ENCODE measurements at regions not wholly inside any gene's neighbourhood (a gene's known extent, or its start where the extent isn't known, plus 50 kb on each side); places are given as distances from the start of the nearest gene placed in this dataset.

GRCh38 chr14:49487238-49487637 is 98.9 kb downstream of the RPS29 start:
- TF ChIP-seq POLR2AphosphoS5 (IDR thresholded peaks at IDR 0.05; ENCODE audit: low read depth, low read length), result no peak
- TF ChIP-seq RFX5 (IDR thresholded peaks at IDR 0.05; ENCODE audit: low read length), result no peak
- no peak for TF ChIP-seq CTCF (IDR thresholded peaks at IDR 0.05)
- no peak for TF ChIP-seq RCOR1 (IDR thresholded peaks at IDR 0.05; ENCODE audit: low read length)
- no peak for TF ChIP-seq FOXM1 (IDR thresholded peaks at IDR 0.05; ENCODE audit: low read depth)
- TF ChIP-seq REST (IDR thresholded peaks at IDR 0.05; ENCODE audit: low read depth, low read length), result no peak
- no peak for TF ChIP-seq JUND (IDR thresholded peaks at IDR 0.05)
- no peak for TF ChIP-seq RAD21 (IDR thresholded peaks at IDR 0.05; ENCODE audit: low read length)
- no peak for TF ChIP-seq EZH2phosphoT487 (IDR thresholded peaks at IDR 0.05; ENCODE audit: borderline replicate concordance, low read depth)
- TF ChIP-seq, protein P1, sequence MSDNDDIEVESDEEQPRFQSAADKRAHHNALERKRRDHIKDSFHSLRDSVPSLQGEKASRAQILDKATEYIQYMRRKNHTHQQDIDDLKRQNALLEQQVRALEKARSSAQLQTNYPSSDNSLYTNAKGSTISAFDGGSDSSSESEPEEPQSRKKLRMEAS (IDR thresholded peaks at IDR 0.05; ENCODE audit: low read depth), result no peak

All from SK-N-SH (cell line).